GM20431 (cell line): ENCODE measurements at regions not wholly inside any gene's neighbourhood (a gene's known extent, or its start where the extent isn't known, plus 50 kb on each side); places are given as distances from the start of the nearest gene placed in this dataset.

Experiments used
- in situ Hi-C: fragments of 300-500 bp; cut with MseI, MboI; formaldehyde crosslinking; loops from one replicate; pipeline ENCODE4 v1.15.0; 2020; ENCODE audit warnings: low sequenced_read_pairs; ENCODE audit not compliant: unreplicated experiment

GRCh38 chr14:97318380-97318779 lies 521.2 kb downstream of the VRK1 start:
- in situ Hi-C loops = no loop called here

GRCh38 chr14:97319691-97320090 lies 522.5 kb downstream of the VRK1 start:
- in situ Hi-C loops = no loop called here

GRCh38 chr14:97328743-97329142 lies 531.6 kb downstream of the VRK1 start:
- in situ Hi-C loops = no loop called here

GRCh38 chr14:97329701-97330100 lies 532.5 kb downstream of the VRK1 start:
- in situ Hi-C loops = no loop called here

GRCh38 chr14:97331058-97331457 lies 533.9 kb downstream of the VRK1 start:
- in situ Hi-C loops = no loop called here

- in situ Hi-C loops = no loop called here
Measured at GRCh38 chr14:97331526-97331925, 534.3 kb downstream of the VRK1 start.

- in situ Hi-C loops = no loop called here
Measured at GRCh38 chr14:97336179-97336578, 539.0 kb downstream of the VRK1 start.

GRCh38 chr14:97336816-97337215 lies 539.6 kb downstream of the VRK1 start:
- in situ Hi-C loops = no loop called here

GRCh38 chr14:97337267-97337666 lies 540.1 kb downstream of the VRK1 start:
- in situ Hi-C loops = no loop called here

- in situ Hi-C loops = no loop called here
Measured at GRCh38 chr14:97337670-97338069, 540.5 kb downstream of the VRK1 start.

GRCh38 chr14:97344666-97345065 lies 547.5 kb downstream of the VRK1 start:
- in situ Hi-C loops = no loop called here

- in situ Hi-C loops = no loop called here
Measured at GRCh38 chr14:97346675-97347074, 549.5 kb downstream of the VRK1 start.

- in situ Hi-C loops = no loop called here
Measured at GRCh38 chr14:97349463-97349862, 552.3 kb downstream of the VRK1 start.

- in situ Hi-C loops = no loop called here
Measured at GRCh38 chr14:97349946-97350345, 552.8 kb downstream of the VRK1 start.

- in situ Hi-C loops = no loop called here
Measured at GRCh38 chr14:97350415-97350814, 553.2 kb downstream of the VRK1 start.

- in situ Hi-C loops = no loop called here
Measured at GRCh38 chr14:97350894-97351731, 553.9 kb downstream of the VRK1 start.

GRCh38 chr14:97353102-97353501 lies 555.9 kb downstream of the VRK1 start:
- in situ Hi-C loops = no loop called here

- in situ Hi-C loops = no loop called here
Measured at GRCh38 chr14:97354119-97354722, 557.0 kb downstream of the VRK1 start.

- in situ Hi-C loops = no loop called here
Measured at GRCh38 chr14:97359341-97359740, 562.2 kb downstream of the VRK1 start.

- in situ Hi-C loops = no loop called here
Measured at GRCh38 chr14:97361181-97361580, 564.0 kb downstream of the VRK1 start.

GRCh38 chr14:97361958-97362357 lies 564.8 kb downstream of the VRK1 start:
- in situ Hi-C loops = no loop called here

GRCh38 chr14:97366400-97366799 lies 569.2 kb downstream of the VRK1 start:
- in situ Hi-C loops = no loop called here
